ENCODE measurements at regions not wholly inside any gene's neighbourhood (a gene's known extent, or its start where the extent isn't known, plus 50 kb on each side); places are given as distances from the start of the nearest gene placed in this dataset.

DNA sequence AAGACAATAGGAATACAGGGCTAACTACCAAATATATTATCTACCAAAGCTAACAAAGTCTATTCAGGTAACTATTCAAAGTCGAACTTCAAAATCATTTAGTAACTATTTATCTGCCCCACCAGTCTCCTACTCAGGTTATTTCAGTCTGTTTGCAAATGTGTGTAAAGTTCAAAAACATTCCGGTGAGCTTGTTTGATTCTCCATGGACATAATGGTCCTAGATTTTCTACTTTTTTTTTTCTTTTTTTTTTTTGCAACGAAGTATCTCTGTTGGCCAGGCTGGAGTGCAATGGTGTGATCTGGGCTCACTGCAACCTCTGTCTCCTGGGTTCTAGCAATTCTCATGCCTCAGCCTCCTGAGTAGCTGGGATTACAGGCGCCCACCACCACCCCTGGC lies 236.0 kb upstream of the FOXQ1 start:
- TF ChIP-seq POLR2AphosphoS5 (IDR thresholded peaks at IDR 0.05; ENCODE audit: low read depth, low read length) (no peak), REST (IDR thresholded peaks at IDR 0.05; ENCODE audit: insufficient read depth in 1 of 2, low read depth in 2 of 2, low read length in 2 of 2) (no peak), TAF1 (IDR thresholded peaks at IDR 0.05; ENCODE audit: borderline replicate concordance, insufficient read depth, low read length) (no peak), FOXP2 (optimal IDR thresholded peaks at IDR 0.05; ENCODE audit: borderline replicate concordance, extremely low read depth, extremely low read length, insufficient read depth) (no peak), SIN3A (IDR thresholded peaks at IDR 0.05; ENCODE audit: borderline replicate concordance, insufficient read depth, low read length) (no peak)
